GM21526 (cell line): ENCODE measurements at regions not wholly inside any gene's neighbourhood (a gene's known extent, or its start where the extent isn't known, plus 50 kb on each side); places are given as distances from the start of the nearest gene placed in this dataset.
"Not testable (repeated sequence)": the region's sequence is repeated elsewhere in the genome, so short reads cannot be mapped to it uniquely, and the experiment has no call there.

Source experiments
- ATAC-seq: cut with Tn5 transposase; IDR thresholded peaks from one replicate; pipeline ENCODE4 v1.9.1; 2021; ENCODE audit warnings: moderate library complexity; ENCODE audit not compliant: unreplicated experiment, low FRiP score

- not testable (repeated sequence) for ATAC-seq
Measured at GRCh38 chr6:63010962-63011361, 200.3 kb upstream of the FKBP1C start.

- ATAC-seq: no peak
Measured at GRCh38 chr6:63014290-63014689, 197.0 kb upstream of the FKBP1C start.

GRCh38 chr6:63022631-63023030, 188.6 kb upstream of the FKBP1C start:
- no peak for ATAC-seq

- no peak for ATAC-seq
Measured at GRCh38 chr6:63023726-63024125, 187.5 kb upstream of the FKBP1C start.

GRCh38 chr6:63049216-63049615, 162.1 kb upstream of the FKBP1C start:
- ATAC-seq: no peak

- ATAC-seq: not testable (repeated sequence)
Measured at GRCh38 chr6:63053206-63053605, 158.1 kb upstream of the FKBP1C start.

- ATAC-seq: no peak
Measured at GRCh38 chr6:63058601-63059000, 152.7 kb upstream of the FKBP1C start.

GRCh38 chr6:63063631-63064271, 147.5 kb upstream of the FKBP1C start:
- ATAC-seq: no peak

GRCh38 chr6:63066055-63066704, 145.1 kb upstream of the FKBP1C start:
- ATAC-seq: peak; percentile 80

- ATAC-seq: no peak
Measured at GRCh38 chr6:63094947-63095346, 116.3 kb upstream of the FKBP1C start.

GRCh38 chr6:63097222-63097621, 114.0 kb upstream of the FKBP1C start:
- ATAC-seq: peak; percentile 65

GRCh38 chr6:63098789-63099188, 112.5 kb upstream of the FKBP1C start:
- ATAC-seq: no peak

- ATAC-seq: no peak
Measured at GRCh38 chr6:63099772-63100459, 111.4 kb upstream of the FKBP1C start.

GRCh38 chr6:63114610-63115211, 96.6 kb upstream of the FKBP1C start:
- no peak for ATAC-seq

- ATAC-seq: no peak
Measured at GRCh38 chr6:63121166-63121565, 90.1 kb upstream of the FKBP1C start.

- no peak for ATAC-seq
Measured at GRCh38 chr6:63140114-63140513, 71.2 kb upstream of the FKBP1C start.

- no peak for ATAC-seq
Measured at GRCh38 chr6:63140692-63141318, 70.5 kb upstream of the FKBP1C start.

- ATAC-seq: no peak
Measured at GRCh38 chr6:63149730-63150129, 61.5 kb upstream of the FKBP1C start.

GRCh38 chr6:63154535-63154934, 56.7 kb upstream of the FKBP1C start:
- ATAC-seq: no peak
